CD14-positive monocyte (primary cell): ENCODE measurements at regions not wholly inside any gene's neighbourhood (a gene's known extent, or its start where the extent isn't known, plus 50 kb on each side); places are given as distances from the start of the nearest gene placed in this dataset.

Experiments
- DNase-seq, 3 donors: peaks; one replicate each; pipeline ENCODE4 v3.0.0-alpha.2; 2011 to 2022
- H2AFZ ChIP-seq: 2 replicates; pipeline ENCODE4 v1.6.0; 2012; ENCODE audit warnings: mild to moderate bottlenecking, low read depth, low read length, inconsistent platforms; ENCODE audit not compliant: insufficient read depth, poor library complexity, severe bottlenecking
- H3K27ac ChIP-seq, 2 donors: 1 replicate in 1 of 2; 2 replicates in 1 of 2; pipeline ENCODE4 v1.5.1; 2012 to 2013; ENCODE audit warnings: low read length in 2 of 2, control low read depth in 1 of 2, inconsistent platforms in 1 of 2, low read depth in 1 of 2, mild to moderate bottlenecking in 1 of 2
- H3K27me3 ChIP-seq, 2 donors: one replicate each; pipeline versions ENCODE4 v1.6.0 to v1.6.1; 2011 to 2013; ENCODE audit warnings: low read length in 2 of 2; ENCODE audit not compliant: control insufficient read depth in 2 of 2, insufficient read depth in 2 of 2
- H3K36me3 ChIP-seq, 2 donors: replicated peaks in 1 of 2; 1 replicate in 1 of 2; 2 replicates in 1 of 2; pipeline versions ENCODE4 v1.5.1 to v1.6.1; 2012 to 2013; ENCODE audit warnings: low read length in 2 of 2, control low read depth in 1 of 2, inconsistent platforms in 1 of 2, mild to moderate bottlenecking in 1 of 2; ENCODE audit not compliant: insufficient read depth in 2 of 2, control insufficient read depth in 1 of 2
- H3K4me1 ChIP-seq, 2 donors: 1 replicate in 1 of 2; 2 replicates in 1 of 2; pipeline versions ENCODE4 v1.5.1 to v1.6.1; 2012 to 2013; ENCODE audit warnings: low read length in 2 of 2, control low read depth in 1 of 2, inconsistent platforms in 1 of 2, mild to moderate bottlenecking in 1 of 2, moderate library complexity in 1 of 2; ENCODE audit not compliant: insufficient read depth in 2 of 2, control insufficient read depth in 1 of 2
- H3K4me2 ChIP-seq: replicated peaks from 2 replicates; pipeline ENCODE3; 2012; ENCODE audit warnings: low read length, moderate library complexity, mild to moderate bottlenecking; ENCODE audit not compliant: poor library complexity, severe bottlenecking; ENCODE audit errors: extremely low read depth
- H3K4me3 ChIP-seq, 3 experiments: fragments of 200-600 bp in 1 of 3; sonication (generic) in 1 of 3; replicated peaks in 1 of 3; 1 replicate in 2 of 3; 2 replicates in 1 of 3; pipeline ENCODE4 v1.5.1; 2011 to 2013; ENCODE audit warnings: low read length in 3 of 3, mild to moderate bottlenecking in 3 of 3, control low read depth in 2 of 3, low read depth in 2 of 3, inconsistent platforms in 1 of 3, moderate library complexity in 1 of 3
- H3K79me2 ChIP-seq: 2 replicates; pipeline ENCODE4 v1.6.0; 2012; ENCODE audit warnings: mild to moderate bottlenecking, control low read depth, inconsistent platforms, low read length, moderate library complexity; ENCODE audit not compliant: insufficient read depth
- H3K9ac ChIP-seq: 2 replicates; pipeline ENCODE4 v1.6.0; 2017; ENCODE audit warnings: low read length, mild to moderate bottlenecking; ENCODE audit not compliant: insufficient read depth, poor library complexity, severe bottlenecking
- H3K9me3 ChIP-seq, 2 donors: replicated peaks in 1 of 2; 1 replicate in 1 of 2; 2 replicates in 1 of 2; pipeline versions ENCODE4 v1.5.1 to v1.6.1; 2012 to 2013; ENCODE audit warnings: low read length in 2 of 2, control low read depth in 1 of 2; ENCODE audit not compliant: control insufficient read depth in 1 of 2, insufficient read depth in 1 of 2
- H4K20me1 ChIP-seq: 2 replicates; pipeline ENCODE4 v1.6.0; 2012; ENCODE audit warnings: mild to moderate bottlenecking, low read length, control low read depth, moderate library complexity; ENCODE audit not compliant: insufficient read depth
- H3K27ac Mint-ChIP-seq, 7 donors: one replicate each; pipeline ENCODE4 v1.8.0; 2020; ENCODE audit warnings: mild to moderate bottlenecking in 7 of 7, mixed read lengths in 7 of 7, moderate library complexity in 6 of 7, inconsistent platforms in 2 of 7
- H3K27me3 Mint-ChIP-seq, 3 donors: one replicate each; pipeline ENCODE4 v1.8.0; 2021 to 2022; ENCODE audit warnings: low read depth in 3 of 3, mild to moderate bottlenecking in 3 of 3, mixed read lengths in 3 of 3, moderate library complexity in 3 of 3, inconsistent platforms in 1 of 3
- H3K36me3 Mint-ChIP-seq, 2 donors: one replicate each; pipeline ENCODE4 v1.8.0; 2020; ENCODE audit warnings: mixed read lengths in 2 of 2, inconsistent platforms in 1 of 2, mild to moderate bottlenecking in 1 of 2
- H3K4me1 Mint-ChIP-seq: one replicate; pipeline ENCODE4 v1.8.0; 2020; ENCODE audit warnings: mild to moderate bottlenecking, mixed read lengths
- H3K4me3 Mint-ChIP-seq, 2 donors: one replicate each; pipeline ENCODE4 v1.8.0; 2020; ENCODE audit warnings: mild to moderate bottlenecking in 2 of 2, mixed read lengths in 2 of 2, moderate library complexity in 1 of 2
- H3K9me3 Mint-ChIP-seq, 7 donors: one replicate each; pipeline ENCODE4 v1.8.0; 2020 to 2022; ENCODE audit warnings: mixed read lengths in 7 of 7, mild to moderate bottlenecking in 6 of 7, moderate library complexity in 6 of 7, inconsistent platforms in 2 of 7
- WGBS: methylation state at CpG from one replicate; pipeline ENCODE4 v1.1.5; 2013; ENCODE audit warnings: missing lambda C conversion rate; ENCODE audit not compliant: insufficient coverage; 5-methylcytosine and 5-hydroxymethylcytosine counted together
- intact Hi-C, 2 donors: fragments of 100-400 bp; cut with micrococcal nuclease; formaldehyde crosslinking; loops; one replicate each; pipeline versions ENCODE4 v1.15.0 to v1.15.1; 2023
- TF ChIP-seq, protein P1 (sequence below): fragments of 200-600 bp; IDR thresholded peaks from one replicate; pipeline ENCODE4 v1.8.0; 2022; ENCODE audit warnings: antibody characterized with exemption, mild to moderate bottlenecking

DNA sequence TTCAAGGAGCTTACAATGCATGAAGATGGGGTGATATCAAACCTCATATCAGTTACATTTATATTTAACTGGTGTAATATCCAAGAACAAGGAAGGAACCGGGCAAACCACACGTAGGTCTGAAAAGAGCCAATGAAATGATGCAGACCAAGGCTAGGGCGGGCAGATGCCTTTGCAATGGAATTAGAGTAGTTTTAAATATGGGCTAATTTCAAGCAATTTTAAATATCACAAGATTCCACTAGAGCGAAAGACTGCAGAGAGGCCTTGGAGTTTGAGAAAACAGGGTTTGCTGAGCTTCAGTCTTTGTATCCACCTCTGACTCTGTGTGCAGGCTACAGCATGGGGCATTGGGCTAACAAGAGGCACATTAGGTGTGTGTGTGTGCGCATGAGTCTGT lies 53.9 kb upstream of the ZNF536 start:
- Mint-ChIP-seq H3K4me3 (no peak overlapping the region), H3K27ac (no peak overlapping the region), H3K27me3 (peaks cover 0 to 1% (median 1%) of the 10 kb centered on the region in 3 donors), H3K36me3 (no peaks in the 10 kb centered on the region), H3K9me3 (peaks cover 2 to 11% (median 4%) of the 10 kb centered on the region in 7 donors), H3K4me1 (no peaks in the 10 kb centered on the region)
- intact Hi-C loops, result no loop called here
- Histone ChIP-seq H3K27ac (no peak overlapping the region), H3K36me3 (no peaks in the 10 kb centered on the region), H3K4me2 (no peak overlapping the region), H3K4me1 (no peaks in the 10 kb centered on the region), H3K9me3 (no peaks in the 10 kb centered on the region), H2AFZ (no peak overlapping the region), H3K4me3 (no peak overlapping the region), H3K9ac (no peak overlapping the region), H3K79me2 (no peaks in the 10 kb centered on the region), H4K20me1 (no peaks in the 10 kb centered on the region), H3K27me3 (no peaks in the 10 kb centered on the region)
- TF ChIP-seq, protein P1, sequence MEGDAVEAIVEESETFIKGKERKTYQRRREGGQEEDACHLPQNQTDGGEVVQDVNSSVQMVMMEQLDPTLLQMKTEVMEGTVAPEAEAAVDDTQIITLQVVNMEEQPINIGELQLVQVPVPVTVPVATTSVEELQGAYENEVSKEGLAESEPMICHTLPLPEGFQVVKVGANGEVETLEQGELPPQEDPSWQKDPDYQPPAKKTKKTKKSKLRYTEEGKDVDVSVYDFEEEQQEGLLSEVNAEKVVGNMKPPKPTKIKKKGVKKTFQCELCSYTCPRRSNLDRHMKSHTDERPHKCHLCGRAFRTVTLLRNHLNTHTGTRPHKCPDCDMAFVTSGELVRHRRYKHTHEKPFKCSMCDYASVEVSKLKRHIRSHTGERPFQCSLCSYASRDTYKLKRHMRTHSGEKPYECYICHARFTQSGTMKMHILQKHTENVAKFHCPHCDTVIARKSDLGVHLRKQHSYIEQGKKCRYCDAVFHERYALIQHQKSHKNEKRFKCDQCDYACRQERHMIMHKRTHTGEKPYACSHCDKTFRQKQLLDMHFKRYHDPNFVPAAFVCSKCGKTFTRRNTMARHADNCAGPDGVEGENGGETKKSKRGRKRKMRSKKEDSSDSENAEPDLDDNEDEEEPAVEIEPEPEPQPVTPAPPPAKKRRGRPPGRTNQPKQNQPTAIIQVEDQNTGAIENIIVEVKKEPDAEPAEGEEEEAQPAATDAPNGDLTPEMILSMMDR, result no peak
- DNase-seq, result no peak
- whole genome bisulfite sequencing, result 100% methylated on average over 1 of the region's 5 CpGs

DNA sequence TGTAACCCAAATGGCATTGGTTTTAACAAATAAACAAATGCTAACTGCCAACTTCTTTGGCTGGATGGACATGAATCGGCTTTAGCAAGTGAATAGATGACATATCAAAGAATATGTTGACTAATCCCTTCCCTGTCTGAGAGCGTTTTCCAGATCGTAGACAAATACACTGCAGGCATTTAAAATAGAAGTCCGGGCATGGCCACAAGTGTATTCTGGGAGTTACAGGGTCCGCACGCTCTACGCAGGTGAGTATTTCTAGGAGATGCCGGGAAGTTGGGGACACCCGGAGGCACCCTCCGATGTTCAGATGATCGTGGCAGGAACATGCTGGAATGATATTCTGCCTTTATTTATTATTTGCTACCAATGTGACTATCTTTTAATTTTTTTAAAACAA lies 53.2 kb upstream of the ZNF536 start:
- H3K4me1 ChIP-seq, result no peaks in the 10 kb centered on the region
- no peaks in the 10 kb centered on the region for H3K36me3 ChIP-seq
- H3K27me3 ChIP-seq, result no peaks in the 10 kb centered on the region
- no peaks in the 10 kb centered on the region for H3K4me1 Mint-ChIP-seq
- intact Hi-C loops, result no loop called here
- H3K27ac ChIP-seq, result no peak overlapping the region
- H3K4me2 ChIP-seq, result no peak overlapping the region
- no peaks in the 10 kb centered on the region for H3K36me3 Mint-ChIP-seq
- WGBS, result 96% methylated on average over 7 of the region's 11 CpGs
- no peak overlapping the region for H3K4me3 ChIP-seq
- no peak for DNase-seq
- H4K20me1 ChIP-seq, result no peaks in the 10 kb centered on the region
- no peak overlapping the region for H3K9ac ChIP-seq
- H3K4me3 Mint-ChIP-seq, result no peak overlapping the region
- H3K79me2 ChIP-seq, result no peaks in the 10 kb centered on the region
- H3K27ac Mint-ChIP-seq, result no peak overlapping the region
- H3K9me3 Mint-ChIP-seq, result peaks cover 3 to 11% (median 6%) of the 10 kb centered on the region in 7 donors
- H3K27me3 Mint-ChIP-seq, result peaks cover 0 to 1% (median 1%) of the 10 kb centered on the region in 3 donors
- H3K9me3 ChIP-seq, result no peaks in the 10 kb centered on the region
- H2AFZ ChIP-seq, result no peak overlapping the region
- TF ChIP-seq, protein P1, result no peak
